Uterus (tissue), 2 donors: ENCODE measurements at regions not wholly inside any gene's neighbourhood (a gene's known extent, or its start where the extent isn't known, plus 50 kb on each side); places are given as distances from the start of the nearest gene placed in this dataset.

Experiments used
- POLR2A ChIP-seq, 2 donors: fragments of 450-650 bp; IDR thresholded peaks; one replicate each; pipeline ENCODE4 v1.6.1; 2016; ENCODE audit warnings: antibody characterized with exemption in 2 of 2, mild to moderate bottlenecking in 1 of 2, moderate library complexity in 1 of 2
- TF ChIP-seq, protein P1 (sequence below), 4 experiments: fragments of 200-600 bp in 2 of 4; fragments of 450-650 bp in 2 of 4; sonication (generic) in 2 of 4; IDR thresholded peaks; one replicate each; pipeline ENCODE4 v1.5.1; 2016 to 2019; ENCODE audit warnings: antibody characterized with exemption in 4 of 4, mild to moderate bottlenecking in 2 of 4, moderate library complexity in 1 of 4

DNA sequence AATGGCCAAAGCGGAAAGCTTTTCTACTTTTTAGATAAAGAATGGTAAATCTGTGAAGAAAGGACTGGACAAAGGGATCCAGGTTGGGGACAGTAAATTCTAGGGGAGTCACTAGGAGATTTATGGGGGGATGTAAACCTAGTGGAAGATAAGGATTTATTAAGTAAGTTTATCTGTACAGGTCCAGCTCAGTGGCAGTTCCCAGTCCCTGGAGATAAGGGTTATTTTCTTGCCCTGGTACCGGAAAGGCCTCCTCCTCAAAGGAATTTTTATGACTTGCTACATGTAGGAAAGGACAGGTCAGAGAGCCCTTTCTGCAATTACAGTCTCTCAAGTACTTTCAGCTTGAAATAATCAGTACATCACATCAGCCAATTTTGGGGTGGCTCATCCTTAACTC is 72.6 kb upstream of the BICD1 start:
- TF ChIP-seq, protein P1, sequence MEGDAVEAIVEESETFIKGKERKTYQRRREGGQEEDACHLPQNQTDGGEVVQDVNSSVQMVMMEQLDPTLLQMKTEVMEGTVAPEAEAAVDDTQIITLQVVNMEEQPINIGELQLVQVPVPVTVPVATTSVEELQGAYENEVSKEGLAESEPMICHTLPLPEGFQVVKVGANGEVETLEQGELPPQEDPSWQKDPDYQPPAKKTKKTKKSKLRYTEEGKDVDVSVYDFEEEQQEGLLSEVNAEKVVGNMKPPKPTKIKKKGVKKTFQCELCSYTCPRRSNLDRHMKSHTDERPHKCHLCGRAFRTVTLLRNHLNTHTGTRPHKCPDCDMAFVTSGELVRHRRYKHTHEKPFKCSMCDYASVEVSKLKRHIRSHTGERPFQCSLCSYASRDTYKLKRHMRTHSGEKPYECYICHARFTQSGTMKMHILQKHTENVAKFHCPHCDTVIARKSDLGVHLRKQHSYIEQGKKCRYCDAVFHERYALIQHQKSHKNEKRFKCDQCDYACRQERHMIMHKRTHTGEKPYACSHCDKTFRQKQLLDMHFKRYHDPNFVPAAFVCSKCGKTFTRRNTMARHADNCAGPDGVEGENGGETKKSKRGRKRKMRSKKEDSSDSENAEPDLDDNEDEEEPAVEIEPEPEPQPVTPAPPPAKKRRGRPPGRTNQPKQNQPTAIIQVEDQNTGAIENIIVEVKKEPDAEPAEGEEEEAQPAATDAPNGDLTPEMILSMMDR (IDR thresholded peaks at IDR 0.05): no peak
- no peak for TF ChIP-seq POLR2A (IDR thresholded peaks at IDR 0.05)
